Omental fat pad (tissue), 3 donors: ENCODE measurements at regions not wholly inside any gene's neighbourhood (a gene's known extent, or its start where the extent isn't known, plus 50 kb on each side); places are given as distances from the start of the nearest gene placed in this dataset.

Experiments used
- ATAC-seq: fragments of 150-250 bp; one replicate; pipeline ENCODE4 v1.9.1; 2016; ENCODE audit warnings: mild to moderate bottlenecking, moderate library complexity; ENCODE audit not compliant: low FRiP score
- DNase-seq: peaks from one replicate; pipeline ENCODE4 v3.0.0-alpha.2; 2019; ENCODE audit warnings: low spot score
- CTCF ChIP-seq, 3 donors: fragments of 450-650 bp; IDR thresholded peaks; one replicate each; pipeline ENCODE4 v1.5.1; 2016 to 2017; ENCODE audit warnings: antibody characterized with exemption in 3 of 3, mild to moderate bottlenecking in 3 of 3, moderate library complexity in 2 of 3

DNA sequence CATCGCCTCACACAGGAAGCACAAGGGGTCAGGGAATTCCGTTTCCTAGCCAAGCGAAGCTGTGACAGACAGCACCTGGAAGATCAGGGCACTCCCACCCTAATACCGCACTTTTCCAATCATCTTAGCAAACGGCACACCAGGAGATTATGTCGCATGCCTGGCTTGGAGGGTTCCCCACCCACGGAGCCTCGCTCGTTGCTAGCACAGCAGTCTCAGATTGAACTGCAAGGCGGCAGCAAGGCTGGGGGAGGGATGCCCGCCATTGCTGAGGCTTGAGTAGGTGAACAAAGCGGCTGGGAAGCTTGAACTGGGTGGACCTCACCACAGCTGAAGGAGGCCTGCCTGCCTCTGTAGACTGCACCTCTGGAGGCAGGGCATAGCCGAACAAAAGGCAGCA is 384.8 kb downstream of the CNTN6 start:
- no peak for ATAC-seq
- TF ChIP-seq CTCF (IDR thresholded peaks at IDR 0.05): no peak
- no peak for DNase-seq

GRCh38 chr3:1495466-1495865 is 402.6 kb downstream of the CNTN6 start:
- no peak for TF ChIP-seq CTCF (IDR thresholded peaks at IDR 0.05)
- ATAC-seq (no peak), DNase-seq (no peak)

- no peak for TF ChIP-seq CTCF (IDR thresholded peaks at IDR 0.05)
- no peak for DNase-seq
- no peak for ATAC-seq
These were observed 406.9 kb downstream of the CNTN6 start for GRCh38 chr3:1499694-1500093.

DNA sequence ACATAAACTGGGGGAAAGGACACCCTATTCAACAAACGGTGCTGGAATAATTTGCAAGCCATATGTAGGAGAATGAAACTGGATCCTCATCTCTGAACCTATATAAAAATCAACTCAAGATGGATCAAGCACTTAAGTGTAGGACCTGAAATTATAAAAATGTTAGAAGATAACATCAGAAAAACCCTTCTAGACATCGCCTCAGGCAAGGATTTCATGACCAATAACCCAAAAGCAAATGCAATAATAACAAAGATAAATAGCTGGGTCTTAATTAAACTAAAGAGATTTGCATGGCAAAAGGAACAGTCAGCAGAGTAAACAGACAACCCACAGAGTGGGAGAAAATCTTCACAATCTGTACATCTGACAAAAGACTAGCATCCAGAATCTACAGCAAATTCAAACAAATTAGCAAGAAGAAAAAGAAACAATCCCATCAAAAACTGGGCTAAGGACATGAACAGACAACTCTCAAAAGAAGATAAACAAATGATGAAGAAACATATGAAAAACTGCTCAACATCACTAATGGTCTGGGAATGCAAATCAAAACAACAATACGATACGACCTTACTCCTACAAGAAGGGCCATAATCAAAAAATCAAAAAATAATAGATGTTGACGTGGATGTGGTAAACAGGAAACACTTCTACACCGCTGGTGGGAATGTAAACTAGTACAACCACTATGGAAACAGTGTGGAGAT is 408.7 kb downstream of the CNTN6 start:
- TF ChIP-seq CTCF (IDR thresholded peaks at IDR 0.05): no peak
- ATAC-seq: no peak
- DNase-seq: no peak

- no peak for ATAC-seq
- no peak for TF ChIP-seq CTCF (IDR thresholded peaks at IDR 0.05)
- no peak for DNase-seq
These were observed 413.3 kb downstream of the CNTN6 start for GRCh38 chr3:1506090-1506489.

GRCh38 chr3:1513662-1514061 is 420.8 kb downstream of the CNTN6 start:
- ATAC-seq (no peak), DNase-seq (no peak)
- no peak for TF ChIP-seq CTCF (IDR thresholded peaks at IDR 0.05)

- no peak for ATAC-seq
- DNase-seq: no peak
- no peak for TF ChIP-seq CTCF (IDR thresholded peaks at IDR 0.05)
These were observed 423.1 kb downstream of the CNTN6 start for GRCh38 chr3:1515882-1516281.
